Esophagus muscularis mucosa (tissue), 4 donors: ENCODE measurements at regions not wholly inside any gene's neighbourhood (a gene's known extent, or its start where the extent isn't known, plus 50 kb on each side); places are given as distances from the start of the nearest gene placed in this dataset.

Experiments
- EP300 ChIP-seq: sonication (generic); formaldehyde crosslinking; IDR thresholded peaks from one replicate; pipeline ENCODE4 v1.6.1; 2017; ENCODE audit warnings: antibody characterized with exemption
- POLR2A ChIP-seq: fragments of 450-650 bp; IDR thresholded peaks from one replicate; pipeline ENCODE4 v1.6.1; 2017; ENCODE audit warnings: antibody characterized with exemption, moderate library complexity, mild to moderate bottlenecking, low read depth
- POLR2AphosphoS5 ChIP-seq, 2 donors: sonication (generic); formaldehyde crosslinking; IDR thresholded peaks; one replicate each; pipeline ENCODE4 v1.6.1; 2017; ENCODE audit warnings: antibody characterized with exemption in 2 of 2
- TF ChIP-seq, protein P1 (sequence below), 3 experiments: fragments of 200-600 bp in 2 of 3; fragments of 450-650 bp in 1 of 3; sonication (generic) in 2 of 3; IDR thresholded peaks; one replicate each; pipeline ENCODE4 v1.5.1; 2017 to 2019; ENCODE audit warnings: antibody characterized with exemption in 3 of 3, mild to moderate bottlenecking in 2 of 3, moderate library complexity in 1 of 3

DNA sequence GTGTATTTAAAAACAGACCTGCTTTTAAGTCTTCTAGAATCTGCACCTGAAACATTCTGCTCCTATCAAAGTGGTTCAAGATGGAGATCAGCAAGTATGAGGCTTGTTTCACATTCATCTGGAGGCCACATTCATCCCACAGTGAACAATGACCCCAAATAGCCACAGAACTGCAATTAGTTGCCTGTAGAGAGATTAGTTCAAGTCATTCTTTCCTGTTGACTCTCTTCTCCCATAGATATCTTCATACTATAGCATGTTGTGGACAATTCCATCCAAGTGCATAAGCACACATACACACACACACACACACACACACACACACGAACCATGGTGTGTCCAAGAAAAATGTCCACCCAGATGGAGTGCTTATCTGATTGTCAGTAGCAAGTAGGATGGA lies 101.7 kb upstream of the FGGY start:
- TF ChIP-seq POLR2A, result no peak
- no peak for TF ChIP-seq EP300
- TF ChIP-seq POLR2AphosphoS5 (IDR thresholded peaks at IDR 0.05), result no peak
- TF ChIP-seq, protein P1, sequence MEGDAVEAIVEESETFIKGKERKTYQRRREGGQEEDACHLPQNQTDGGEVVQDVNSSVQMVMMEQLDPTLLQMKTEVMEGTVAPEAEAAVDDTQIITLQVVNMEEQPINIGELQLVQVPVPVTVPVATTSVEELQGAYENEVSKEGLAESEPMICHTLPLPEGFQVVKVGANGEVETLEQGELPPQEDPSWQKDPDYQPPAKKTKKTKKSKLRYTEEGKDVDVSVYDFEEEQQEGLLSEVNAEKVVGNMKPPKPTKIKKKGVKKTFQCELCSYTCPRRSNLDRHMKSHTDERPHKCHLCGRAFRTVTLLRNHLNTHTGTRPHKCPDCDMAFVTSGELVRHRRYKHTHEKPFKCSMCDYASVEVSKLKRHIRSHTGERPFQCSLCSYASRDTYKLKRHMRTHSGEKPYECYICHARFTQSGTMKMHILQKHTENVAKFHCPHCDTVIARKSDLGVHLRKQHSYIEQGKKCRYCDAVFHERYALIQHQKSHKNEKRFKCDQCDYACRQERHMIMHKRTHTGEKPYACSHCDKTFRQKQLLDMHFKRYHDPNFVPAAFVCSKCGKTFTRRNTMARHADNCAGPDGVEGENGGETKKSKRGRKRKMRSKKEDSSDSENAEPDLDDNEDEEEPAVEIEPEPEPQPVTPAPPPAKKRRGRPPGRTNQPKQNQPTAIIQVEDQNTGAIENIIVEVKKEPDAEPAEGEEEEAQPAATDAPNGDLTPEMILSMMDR (IDR thresholded peaks at IDR 0.05), result no peak
